GM18867 (cell line): ENCODE measurements at regions not wholly inside any gene's neighbourhood (a gene's known extent, or its start where the extent isn't known, plus 50 kb on each side); places are given as distances from the start of the nearest gene placed in this dataset.

Experiments
- ATAC-seq: cut with Tn5 transposase; IDR thresholded peaks from one replicate; pipeline ENCODE4 v1.9.1; 2021; ENCODE audit warnings: mild to moderate bottlenecking, moderate library complexity; ENCODE audit not compliant: unreplicated experiment

- ATAC-seq, result no peak
Observed at GRCh38 chr20:24894488-24894887, 54.6 kb upstream of the CST7 start.

- ATAC-seq, result no peak
Observed at GRCh38 chr20:24894967-24895366, 54.1 kb upstream of the CST7 start.

GRCh38 chr20:24895431-24895830 is 53.6 kb upstream of the CST7 start:
- no peak for ATAC-seq

GRCh38 chr20:24895898-24896658 is 53.0 kb upstream of the CST7 start:
- no peak for ATAC-seq

GRCh38 chr20:24896984-24897383 is 52.1 kb upstream of the CST7 start:
- ATAC-seq, result no peak

GRCh38 chr20:24897974-24898373 is 51.1 kb upstream of the CST7 start:
- no peak for ATAC-seq

GRCh38 chr20:24899153-24899552 is 49.9 kb upstream of the CST7 start:
- no peak for ATAC-seq
